ENCODE measurements at regions not wholly inside any gene's neighbourhood (a gene's known extent, or its start where the extent isn't known, plus 50 kb on each side); places are given as distances from the start of the nearest gene placed in this dataset.

GRCh38 chr9:84481231-84481630, 140.7 kb upstream of the SLC28A3 start:
- peaks cover 4% of the 10 kb centered on the region for H3K9me3 Mint-ChIP-seq
- intact Hi-C loops (cut with DNase I, micrococcal nuclease), result no loop called here
- no peaks in the 10 kb centered on the region for H3K36me3 ChIP-seq (ENCODE audit: insufficient read depth, low read length)
- no peak overlapping the region for H3K4me3 ChIP-seq (ENCODE audit: low read length)
- no peak overlapping the region for H3K27ac ChIP-seq (ENCODE audit: low read depth in 1 of 2, low read length in 2 of 2)
- H3K4me1 ChIP-seq (ENCODE audit: insufficient read depth, low read length), result no peaks in the 10 kb centered on the region
- ATAC-seq (ENCODE audit: poor library complexity) (no peak), DNase-seq (no peak)
- H3K4me1 Mint-ChIP-seq (ENCODE audit: low read depth), result no peaks in the 10 kb centered on the region
- H3K36me3 Mint-ChIP-seq (ENCODE audit: low read depth), result no peaks in the 10 kb centered on the region
- no peaks in the 10 kb centered on the region for H3K9me3 ChIP-seq (ENCODE audit: control insufficient read depth in 1 of 2, insufficient read depth in 1 of 2, low read length in 2 of 2)
- no peak overlapping the region for H3K4me3 Mint-ChIP-seq
- H3K27ac Mint-ChIP-seq, result no peak overlapping the region
- H3K27me3 Mint-ChIP-seq, result peaks cover 5% of the 10 kb centered on the region
- H3K27me3 ChIP-seq (ENCODE audit: control insufficient read depth in 1 of 2, insufficient read depth in 2 of 2, low read length in 2 of 2), result no peaks in the 10 kb centered on the region
- ChIA-PET CTCF (no interaction called here), POLR2A (no interaction called here)
- no peak for TF ChIP-seq CTCF (IDR thresholded peaks at IDR 0.05)

- H3K9me3 ChIP-seq (ENCODE audit: control insufficient read depth in 1 of 2, insufficient read depth in 1 of 2, low read length in 2 of 2), result no peaks in the 10 kb centered on the region
- H3K4me3 Mint-ChIP-seq, result no peak overlapping the region
- H3K27me3 Mint-ChIP-seq, result peaks cover 5% of the 10 kb centered on the region
- intact Hi-C loops (cut with DNase I, micrococcal nuclease), result no loop called here
- no peaks in the 10 kb centered on the region for H3K36me3 Mint-ChIP-seq (ENCODE audit: low read depth)
- H3K4me1 Mint-ChIP-seq (ENCODE audit: low read depth), result no peaks in the 10 kb centered on the region
- CTCF ChIA-PET, result no interaction called here
- ATAC-seq (ENCODE audit: poor library complexity), result no peak
- no peaks in the 10 kb centered on the region for H3K36me3 ChIP-seq (ENCODE audit: insufficient read depth, low read length)
- no peak overlapping the region for H3K27ac Mint-ChIP-seq
- no peak overlapping the region for H3K4me3 ChIP-seq (ENCODE audit: low read length)
- DNase-seq, result no peak
- no peak for TF ChIP-seq CTCF (IDR thresholded peaks at IDR 0.05)
- no peaks in the 10 kb centered on the region for H3K27me3 ChIP-seq (ENCODE audit: control insufficient read depth in 1 of 2, insufficient read depth in 2 of 2, low read length in 2 of 2)
- H3K9me3 Mint-ChIP-seq, result peaks cover 4% of the 10 kb centered on the region
- no peak overlapping the region for H3K27ac ChIP-seq (ENCODE audit: low read depth in 1 of 2, low read length in 2 of 2)
- POLR2A ChIA-PET, result no interaction called here
- no peaks in the 10 kb centered on the region for H3K4me1 ChIP-seq (ENCODE audit: insufficient read depth, low read length)
Observed at GRCh38 chr9:84481636-84482218, 141.2 kb upstream of the SLC28A3 start.

- no peak overlapping the region for H3K27ac Mint-ChIP-seq
- Histone ChIP-seq H3K4me3 (ENCODE audit: low read length) (no peak overlapping the region), H3K4me1 (ENCODE audit: insufficient read depth, low read length) (no peaks in the 10 kb centered on the region), H3K27ac (ENCODE audit: low read depth in 1 of 2, low read length in 2 of 2) (no peak overlapping the region), H3K27me3 (ENCODE audit: control insufficient read depth in 1 of 2, insufficient read depth in 2 of 2, low read length in 2 of 2) (no peaks in the 10 kb centered on the region), H3K9me3 (ENCODE audit: control insufficient read depth in 1 of 2, insufficient read depth in 1 of 2, low read length in 2 of 2) (no peaks in the 10 kb centered on the region), H3K36me3 (ENCODE audit: insufficient read depth, low read length) (no peaks in the 10 kb centered on the region)
- H3K36me3 Mint-ChIP-seq (ENCODE audit: low read depth), result no peaks in the 10 kb centered on the region
- DNase-seq (no peak), ATAC-seq (ENCODE audit: poor library complexity) (no peak)
- intact Hi-C loops (cut with DNase I, micrococcal nuclease), result no loop called here
- H3K4me3 Mint-ChIP-seq, result no peak overlapping the region
- peaks cover 4% of the 10 kb centered on the region for H3K9me3 Mint-ChIP-seq
- H3K4me1 Mint-ChIP-seq (ENCODE audit: low read depth), result no peaks in the 10 kb centered on the region
- H3K27me3 Mint-ChIP-seq, result peaks cover 5% of the 10 kb centered on the region
- ChIA-PET POLR2A (no interaction called here), CTCF (no interaction called here)
- TF ChIP-seq CTCF (IDR thresholded peaks at IDR 0.05), result no peak
Observed at GRCh38 chr9:84482607-84483006, 142.0 kb upstream of the SLC28A3 start.

Measured in CD4-positive, alpha-beta T cell (primary cell).